Mesenchymal stem cell (in vitro differentiated cells and primary cell): ENCODE measurements at regions not wholly inside any gene's neighbourhood (a gene's known extent, or its start where the extent isn't known, plus 50 kb on each side); places are given as distances from the start of the nearest gene placed in this dataset.
"Not testable (repeated sequence)": the region's sequence is repeated elsewhere in the genome, so short reads cannot be mapped to it uniquely, and the experiment has no call there.

ENCODE experiments used
- DNase-seq: peaks from one replicate; pipeline ENCODE4 v3.0.0-alpha.2; 2013
- H2AFZ ChIP-seq: one replicate; pipeline ENCODE4 v1.6.1; 2013; ENCODE audit warnings: low read depth, mild to moderate bottlenecking, control low read depth, inconsistent platforms, low read length, moderate library complexity
- H2AK5ac ChIP-seq: 2 replicates; pipeline ENCODE4 v1.6.1; 2013; ENCODE audit warnings: low read length, moderate library complexity, mild to moderate bottlenecking, inconsistent platforms; ENCODE audit not compliant: severe bottlenecking
- H2BK120ac ChIP-seq: one replicate; pipeline ENCODE4 v1.6.1; 2013; ENCODE audit warnings: low read depth, mild to moderate bottlenecking, inconsistent platforms, low read length, moderate library complexity
- H2BK12ac ChIP-seq, 2 experiments: one replicate each; pipeline ENCODE4 v1.6.1; 2013; ENCODE audit warnings: inconsistent platforms in 2 of 2, low read length in 2 of 2, mild to moderate bottlenecking in 2 of 2, moderate library complexity in 2 of 2, control low read depth in 1 of 2
- H2BK15ac ChIP-seq: one replicate; pipeline ENCODE4 v1.6.1; 2013; ENCODE audit warnings: mild to moderate bottlenecking, low read depth, inconsistent platforms; ENCODE audit not compliant: poor library complexity, severe bottlenecking
- H2BK5ac ChIP-seq: 2 replicates; pipeline ENCODE4 v1.6.1; 2013; ENCODE audit warnings: low read depth, mild to moderate bottlenecking, low read length, control low read depth, inconsistent platforms; ENCODE audit not compliant: poor library complexity, severe bottlenecking
- H3K14ac ChIP-seq, 2 experiments: one replicate each; pipeline ENCODE4 v1.6.1; 2013; ENCODE audit warnings: inconsistent platforms in 2 of 2, low read length in 2 of 2, control low read depth in 1 of 2, mild to moderate bottlenecking in 1 of 2, moderate library complexity in 1 of 2
- H3K18ac ChIP-seq, 2 experiments: one replicate each; pipeline ENCODE4 v1.6.1; 2013; ENCODE audit warnings: inconsistent platforms in 2 of 2, low read length in 2 of 2, control low read depth in 1 of 2, low read depth in 1 of 2, mild to moderate bottlenecking in 1 of 2
- H3K23ac ChIP-seq, 2 experiments: one replicate each; pipeline ENCODE4 v1.6.1; 2013; ENCODE audit warnings: inconsistent platforms in 2 of 2, low read length in 2 of 2, mild to moderate bottlenecking in 2 of 2, moderate library complexity in 2 of 2, control low read depth in 1 of 2
- H3K27ac ChIP-seq: 2 replicates; pipeline ENCODE4 v1.5.1; 2013; ENCODE audit warnings: mild to moderate bottlenecking, moderate library complexity, low read length, control low read depth, inconsistent platforms; ENCODE audit not compliant: poor library complexity, severe bottlenecking
- H3K27me3 ChIP-seq, 2 experiments: 2 replicates each; pipeline versions ENCODE4 v1.6.1 to v1.7.0; 2013; ENCODE audit warnings: low read length in 2 of 2, mild to moderate bottlenecking in 2 of 2, moderate library complexity in 2 of 2, control low read depth in 1 of 2, inconsistent platforms in 1 of 2; ENCODE audit not compliant: control insufficient read depth in 1 of 2, insufficient read depth in 1 of 2
- H3K36me3 ChIP-seq, 2 experiments: 2 replicates each; pipeline versions ENCODE4 v1.6.1 to v1.7.0; 2013; ENCODE audit warnings: low read length in 2 of 2, control low read depth in 1 of 2, inconsistent platforms in 1 of 2, low read depth in 1 of 2, mild to moderate bottlenecking in 1 of 2; ENCODE audit not compliant: insufficient read depth in 2 of 2, control insufficient read depth in 1 of 2
- H3K4ac ChIP-seq, 2 experiments: one replicate each; pipeline ENCODE4 v1.6.1; 2013; ENCODE audit warnings: inconsistent platforms in 2 of 2, low read length in 2 of 2, mild to moderate bottlenecking in 2 of 2, moderate library complexity in 2 of 2, control low read depth in 1 of 2, low read depth in 1 of 2
- H3K4me1 ChIP-seq: 2 replicates; pipeline ENCODE4 v1.6.1; 2013; ENCODE audit warnings: low read depth, low read length, control low read depth; ENCODE audit not compliant: control insufficient read depth, insufficient read depth
- H3K4me2 ChIP-seq: 2 replicates; pipeline ENCODE4 v1.6.1; 2013; ENCODE audit warnings: low read length, mild to moderate bottlenecking, inconsistent platforms; ENCODE audit not compliant: poor library complexity, severe bottlenecking
- H3K4me3 ChIP-seq, 2 experiments: 2 replicates each; pipeline versions ENCODE4 v1.5.1 to v1.7.0; 2013; ENCODE audit warnings: low read length in 2 of 2, mild to moderate bottlenecking in 2 of 2, control low read depth in 1 of 2, low read depth in 1 of 2; ENCODE audit not compliant: insufficient read depth in 1 of 2
- H3K79me1 ChIP-seq: replicated peaks from 2 replicates; pipeline ENCODE4 v1.6.1; 2013; ENCODE audit warnings: mild to moderate bottlenecking, control low read depth, low read length, inconsistent platforms; ENCODE audit not compliant: poor library complexity, severe bottlenecking
- H3K9ac ChIP-seq: 2 replicates; pipeline ENCODE4 v1.7.0; 2013; ENCODE audit warnings: mild to moderate bottlenecking, low read length, moderate library complexity
- H3K9me3 ChIP-seq: 2 replicates; pipeline ENCODE4 v1.7.0; 2013; ENCODE audit warnings: mild to moderate bottlenecking, low read length; ENCODE audit not compliant: control insufficient read depth
- H4K8ac ChIP-seq: one replicate; pipeline ENCODE4 v1.6.1; 2013; ENCODE audit warnings: inconsistent platforms, mild to moderate bottlenecking, low read length, moderate library complexity
- H4K91ac ChIP-seq: one replicate; pipeline ENCODE4 v1.6.1; 2013; ENCODE audit warnings: mild to moderate bottlenecking, low read length, inconsistent platforms
- WGBS: methylation state at CpG from one replicate; pipeline ENCODE4 v1.1.7; 2013; ENCODE audit warnings: mixed read lengths; 5-methylcytosine and 5-hydroxymethylcytosine counted together

GRCh38 chr20:17862171-17862570 is 106.4 kb downstream of the SNX5 start:
- no peak overlapping the region for H2AK5ac ChIP-seq
- no peak overlapping the region for H3K14ac ChIP-seq
- H3K18ac ChIP-seq = no peak overlapping the region
- no peak overlapping the region for H2BK120ac ChIP-seq
- H3K79me1 ChIP-seq = no peaks in the 10 kb centered on the region
- no peak overlapping the region for H2AFZ ChIP-seq
- no peak overlapping the region for H3K23ac ChIP-seq
- H3K4me1 ChIP-seq = peaks cover 9% of the 10 kb centered on the region
- H3K4me2 ChIP-seq = no peak overlapping the region
- no peak overlapping the region for H4K91ac ChIP-seq
- 69% methylated on average over 1 of the region's 1 CpG for WGBS
- no peak overlapping the region for H2BK12ac ChIP-seq
- H2BK15ac ChIP-seq = no peak overlapping the region
- H3K36me3 ChIP-seq = no peaks in the 10 kb centered on the region
- H3K4ac ChIP-seq = no peak overlapping the region
- H2BK5ac ChIP-seq = no peak overlapping the region
- no peak overlapping the region for H4K8ac ChIP-seq
- H3K4me3 ChIP-seq = no peak overlapping the region
- no peak overlapping the region for H3K27ac ChIP-seq
- no peak overlapping the region for H3K9ac ChIP-seq
- DNase-seq = no peak
- peaks cover 0 to 6% of the 10 kb centered on the region in 2 experiments for H3K27me3 ChIP-seq
- H3K9me3 ChIP-seq = no peaks in the 10 kb centered on the region

DNA sequence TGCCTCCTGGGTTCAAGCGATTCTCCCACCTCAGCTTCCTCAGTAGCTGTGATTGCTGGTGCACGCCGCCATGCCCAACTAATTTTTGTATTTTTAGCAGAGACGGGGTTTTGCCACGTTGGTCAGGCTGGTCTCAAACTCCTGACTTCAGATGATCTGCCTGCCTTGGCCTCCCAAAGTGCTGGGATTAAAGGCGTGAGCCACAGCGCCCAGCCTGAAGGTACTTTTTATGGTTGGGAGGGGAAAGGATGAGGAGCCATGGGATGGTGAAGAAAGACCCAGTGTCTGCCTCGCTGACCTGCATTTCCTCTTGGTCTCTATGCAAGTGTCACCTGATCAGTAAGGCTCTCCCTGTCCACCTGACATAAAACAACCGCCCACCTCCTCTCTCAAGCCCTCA is 107.0 kb downstream of the SNX5 start:
- not testable (repeated sequence) for H2AK5ac ChIP-seq, H3K4me2 ChIP-seq, DNase-seq, H2BK15ac ChIP-seq, H4K91ac ChIP-seq, H2BK5ac ChIP-seq, H3K4me1 ChIP-seq, H3K9me3 ChIP-seq, H3K23ac ChIP-seq, H3K27ac ChIP-seq, H3K14ac ChIP-seq, H3K36me3 ChIP-seq, H4K8ac ChIP-seq, H3K9ac ChIP-seq, H3K27me3 ChIP-seq, H3K4ac ChIP-seq, H3K79me1 ChIP-seq, H3K18ac ChIP-seq, H2BK12ac ChIP-seq, H2AFZ ChIP-seq, H3K4me3 ChIP-seq, H2BK120ac ChIP-seq
- 95% methylated on average over 9 of the region's 9 CpGs for WGBS

DNA sequence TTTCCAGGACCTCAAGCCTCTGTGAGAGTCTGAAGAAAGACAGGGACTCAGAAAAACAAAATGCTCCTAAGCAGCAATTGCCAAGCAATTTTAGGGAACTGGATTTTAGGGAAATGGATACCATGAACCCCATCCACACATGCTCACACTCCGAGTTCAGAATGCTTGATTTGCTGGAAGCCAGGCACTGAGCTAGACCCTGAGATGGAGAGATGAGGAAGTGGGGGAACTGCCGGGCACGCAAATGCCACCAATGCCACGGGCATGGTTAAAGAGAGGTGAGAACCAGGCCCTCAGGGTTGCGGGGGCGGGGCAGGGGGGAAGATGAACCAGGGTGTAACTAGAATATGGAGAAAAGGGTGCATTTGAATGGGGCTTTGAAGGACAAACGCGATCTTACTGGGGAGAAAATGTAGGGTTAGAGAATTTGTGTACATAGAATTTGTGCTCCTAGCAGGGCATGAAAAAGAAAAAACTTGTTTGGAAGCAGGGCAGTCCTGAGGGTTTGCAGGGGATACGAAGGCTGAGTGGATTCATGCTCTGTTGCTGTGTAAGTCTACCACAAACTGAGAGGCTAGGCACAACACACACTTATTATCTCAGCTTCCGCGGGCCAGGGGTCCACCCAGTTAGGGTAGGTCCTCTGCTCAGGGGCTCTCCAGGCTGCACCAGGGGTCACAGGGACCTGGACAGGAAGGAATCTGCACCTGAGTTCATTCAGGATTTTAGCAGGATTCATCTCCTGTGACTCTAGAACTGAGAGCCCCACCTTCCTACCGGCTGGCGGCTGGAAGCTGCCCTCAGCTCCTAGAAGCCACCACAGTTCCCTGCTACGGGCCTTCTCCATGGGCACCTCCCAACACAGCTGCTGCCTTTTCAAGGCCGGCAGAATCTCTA is 108.0 kb downstream of the SNX5 start:
- no peak overlapping the region for H3K4me3 ChIP-seq
- no peaks in the 10 kb centered on the region for H3K36me3 ChIP-seq
- no peaks in the 10 kb centered on the region for H3K9me3 ChIP-seq
- no peak overlapping the region for H3K27ac ChIP-seq
- H2BK12ac ChIP-seq = no peak overlapping the region
- peaks cover 0 to 6% of the 10 kb centered on the region in 2 experiments for H3K27me3 ChIP-seq
- H2BK15ac ChIP-seq = no peak overlapping the region
- H4K91ac ChIP-seq = no peak overlapping the region
- no peak overlapping the region for H3K18ac ChIP-seq
- H2AK5ac ChIP-seq = no peak overlapping the region
- H2BK5ac ChIP-seq = no peak overlapping the region
- H3K9ac ChIP-seq = no peak overlapping the region
- no peak overlapping the region for H3K4ac ChIP-seq
- no peak for DNase-seq
- no peak overlapping the region for H3K4me2 ChIP-seq
- no peaks in the 10 kb centered on the region for H3K79me1 ChIP-seq
- H3K14ac ChIP-seq = no peak overlapping the region
- H3K23ac ChIP-seq = no peak overlapping the region
- whole genome bisulfite sequencing = 78% methylated on average over 15 of the region's 15 CpGs
- H2AFZ ChIP-seq = no peak overlapping the region
- H2BK120ac ChIP-seq = no peak overlapping the region
- H4K8ac ChIP-seq = no peak overlapping the region
- peaks cover 9% of the 10 kb centered on the region for H3K4me1 ChIP-seq

DNA sequence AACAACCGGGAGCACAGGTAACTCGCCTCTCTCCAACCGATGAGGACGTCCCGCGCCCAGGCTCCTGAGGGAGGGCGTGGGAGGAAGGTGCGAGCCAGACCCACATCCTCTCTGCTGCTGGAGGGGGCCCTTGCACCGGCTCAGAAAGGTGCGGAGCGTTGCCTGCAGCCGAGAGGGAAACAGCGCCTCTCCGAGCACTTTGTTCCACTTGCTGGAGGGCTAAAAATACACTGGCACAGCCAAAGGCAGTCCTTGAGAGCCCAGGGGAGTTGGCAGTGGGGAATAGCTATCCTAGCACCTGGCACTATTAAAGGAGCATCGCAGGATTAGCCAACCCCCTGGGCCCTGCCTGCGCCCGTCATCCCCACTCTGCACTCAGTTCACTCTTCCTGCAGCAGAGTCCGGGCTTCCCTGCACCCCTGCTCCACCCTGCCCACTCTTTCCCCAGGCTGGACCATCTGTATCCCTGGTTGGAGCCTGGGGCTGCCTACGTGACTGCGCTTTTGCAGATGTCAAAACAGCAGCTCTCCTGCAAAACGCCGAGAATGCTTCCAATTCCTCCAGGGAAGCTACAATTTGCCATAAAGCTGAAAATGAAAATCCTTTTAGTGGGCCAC is 108.9 kb downstream of the SNX5 start:
- H2BK5ac ChIP-seq = no peak overlapping the region
- H3K23ac ChIP-seq = no peak overlapping the region
- H3K4me3 ChIP-seq = no peak overlapping the region
- no peak overlapping the region for H3K14ac ChIP-seq
- no peak overlapping the region for H3K9ac ChIP-seq
- 50% methylated on average over 22 of the region's 22 CpGs for WGBS
- H3K27ac ChIP-seq = no peak overlapping the region
- no peak overlapping the region for H2BK12ac ChIP-seq
- H3K27me3 ChIP-seq = peaks cover 0 to 6% of the 10 kb centered on the region in 2 experiments
- no peaks in the 10 kb centered on the region for H3K36me3 ChIP-seq
- no peak overlapping the region for H2BK15ac ChIP-seq
- H3K9me3 ChIP-seq = no peaks in the 10 kb centered on the region
- no peak for DNase-seq
- H2BK120ac ChIP-seq = no peak overlapping the region
- H4K8ac ChIP-seq = peak overlapping the region; percentile 15
- H3K4me1 ChIP-seq = peaks cover 9% of the 10 kb centered on the region
- no peak overlapping the region for H2AK5ac ChIP-seq
- H3K4ac ChIP-seq = no peak overlapping the region
- peak overlapping the region; percentile 43 for H4K91ac ChIP-seq
- no peak overlapping the region for H3K4me2 ChIP-seq
- no peaks in the 10 kb centered on the region for H3K79me1 ChIP-seq
- H3K18ac ChIP-seq = no peak overlapping the region
- no peak overlapping the region for H2AFZ ChIP-seq
